ENCODE measurements at regions not wholly inside any gene's neighbourhood (a gene's known extent, or its start where the extent isn't known, plus 50 kb on each side); places are given as distances from the start of the nearest gene placed in this dataset.

GRCh38 chr13:60759499-60759898, 362.5 kb downstream of the TDRD3 start:
- H3K4me3 Mint-ChIP-seq: no peak overlapping the region
- intact Hi-C loops (cut with micrococcal nuclease): no loop called here
- H3K27me3 Mint-ChIP-seq: no peaks in the 10 kb centered on the region
- H3K36me3 Mint-ChIP-seq (ENCODE audit: low read depth): no peaks in the 10 kb centered on the region
- no peak overlapping the region for H3K27ac Mint-ChIP-seq
- no peaks in the 10 kb centered on the region for H3K4me1 Mint-ChIP-seq (ENCODE audit: low read depth)
- H3K9me3 Mint-ChIP-seq: peaks cover 22% of the 10 kb centered on the region

GRCh38 chr13:60758637-60759036, 361.6 kb downstream of the TDRD3 start:
- no peak overlapping the region for H3K27ac Mint-ChIP-seq
- H3K27me3 Mint-ChIP-seq: no peaks in the 10 kb centered on the region
- no peaks in the 10 kb centered on the region for H3K4me1 Mint-ChIP-seq (ENCODE audit: low read depth)
- no peaks in the 10 kb centered on the region for H3K36me3 Mint-ChIP-seq (ENCODE audit: low read depth)
- intact Hi-C loops (cut with micrococcal nuclease): no loop called here
- H3K9me3 Mint-ChIP-seq: peaks cover 19% of the 10 kb centered on the region
- no peak overlapping the region for H3K4me3 Mint-ChIP-seq

GRCh38 chr13:60757501-60758215, 360.6 kb downstream of the TDRD3 start:
- intact Hi-C loops (cut with micrococcal nuclease): no loop called here

GRCh38 chr13:60756306-60756705, 359.3 kb downstream of the TDRD3 start:
- intact Hi-C loops (cut with micrococcal nuclease): no loop called here
- no peak overlapping the region for H3K4me3 Mint-ChIP-seq
- H3K27ac Mint-ChIP-seq: no peak overlapping the region
- H3K9me3 Mint-ChIP-seq: peaks cover 8% of the 10 kb centered on the region
- no peaks in the 10 kb centered on the region for H3K4me1 Mint-ChIP-seq (ENCODE audit: low read depth)
- H3K36me3 Mint-ChIP-seq (ENCODE audit: low read depth): no peaks in the 10 kb centered on the region
- no peaks in the 10 kb centered on the region for H3K27me3 Mint-ChIP-seq

More at GRCh38 chr13:60757501-60758215, 360.6 kb downstream of the TDRD3 start:
- Mint-ChIP-seq H3K27ac (no peak overlapping the region), H3K4me1 (ENCODE audit: low read depth) (no peaks in the 10 kb centered on the region), H3K36me3 (ENCODE audit: low read depth) (no peaks in the 10 kb centered on the region), H3K9me3 (peaks cover 14% of the 10 kb centered on the region), H3K4me3 (no peak overlapping the region), H3K27me3 (no peaks in the 10 kb centered on the region)

DNA sequence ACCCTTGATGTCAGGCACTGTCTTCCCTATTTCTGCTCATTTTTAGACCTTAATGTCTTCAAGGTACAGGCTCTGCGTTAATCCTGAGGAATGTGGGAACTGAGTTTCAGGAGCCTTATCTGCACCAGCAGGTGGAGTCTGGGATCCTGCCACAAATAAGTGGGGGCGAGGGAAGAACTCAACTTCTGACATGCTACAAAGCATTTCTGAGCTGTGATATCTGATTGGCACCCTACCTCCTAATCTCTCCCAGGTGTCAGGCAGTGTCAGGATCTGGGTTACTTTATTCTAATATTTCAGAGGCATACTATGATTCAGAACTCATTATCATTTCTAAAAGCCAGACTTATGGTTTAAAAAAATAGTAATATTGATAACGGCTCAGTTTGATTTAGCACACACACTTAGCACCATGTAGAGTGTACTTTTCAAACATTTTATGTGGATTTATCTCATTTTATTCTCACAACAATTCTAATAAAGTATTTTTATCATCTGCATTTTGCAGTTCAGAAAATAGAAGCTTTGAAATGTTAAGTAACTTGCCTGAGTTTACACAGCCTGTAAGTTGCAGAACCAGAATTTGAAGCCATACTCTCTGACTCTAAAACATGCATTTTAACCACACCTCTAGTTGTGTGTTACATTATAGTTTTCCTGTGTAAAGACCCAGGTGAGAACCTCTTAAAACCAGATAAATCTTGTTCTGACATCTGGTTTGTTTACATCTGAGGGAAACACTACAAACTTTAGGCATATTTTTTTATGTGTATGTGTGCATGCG, 358.6 kb downstream of the TDRD3 start:
- Mint-ChIP-seq H3K27ac (no peak overlapping the region), H3K27me3 (no peaks in the 10 kb centered on the region), H3K36me3 (ENCODE audit: low read depth) (no peaks in the 10 kb centered on the region), H3K4me3 (no peak overlapping the region), H3K9me3 (peaks cover 9% of the 10 kb centered on the region), H3K4me1 (ENCODE audit: low read depth) (no peaks in the 10 kb centered on the region)
- intact Hi-C loops (cut with micrococcal nuclease): no loop called here

GRCh38 chr13:60754211-60755090, 357.4 kb downstream of the TDRD3 start:
- H3K27me3 Mint-ChIP-seq: no peaks in the 10 kb centered on the region
- no peak overlapping the region for H3K4me3 Mint-ChIP-seq
- peaks cover 9% of the 10 kb centered on the region for H3K9me3 Mint-ChIP-seq
- H3K27ac Mint-ChIP-seq: no peak overlapping the region
- intact Hi-C loops (cut with micrococcal nuclease): no loop called here
- H3K36me3 Mint-ChIP-seq (ENCODE audit: low read depth): no peaks in the 10 kb centered on the region
- no peaks in the 10 kb centered on the region for H3K4me1 Mint-ChIP-seq (ENCODE audit: low read depth)

- Mint-ChIP-seq H3K27ac (no peak overlapping the region), H3K4me3 (no peak overlapping the region), H3K36me3 (ENCODE audit: low read depth) (no peaks in the 10 kb centered on the region), H3K4me1 (ENCODE audit: low read depth) (no peaks in the 10 kb centered on the region), H3K9me3 (peaks cover 9% of the 10 kb centered on the region), H3K27me3 (no peaks in the 10 kb centered on the region)
- intact Hi-C loops (cut with micrococcal nuclease): no loop called here
Measured at GRCh38 chr13:60753641-60754040, 356.6 kb downstream of the TDRD3 start.

DNA sequence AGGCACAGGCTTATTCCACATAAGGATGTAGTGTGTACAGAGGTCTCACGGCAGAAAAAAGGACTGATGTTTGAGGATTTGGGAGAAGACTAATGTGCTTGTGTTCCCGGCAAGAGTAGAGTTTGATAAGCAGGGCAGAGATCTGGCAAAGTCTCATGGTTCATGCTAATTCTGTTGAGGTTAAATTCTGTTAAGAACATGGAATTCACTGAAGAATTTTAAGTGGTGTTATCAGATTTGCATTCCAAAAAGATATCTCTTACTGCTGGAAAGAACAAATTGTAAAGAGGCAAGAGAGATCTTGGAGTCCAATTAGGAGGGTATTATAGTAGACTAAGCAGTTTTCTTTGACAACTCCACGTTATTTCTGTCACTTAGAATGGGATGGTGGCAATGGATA, 348.3 kb downstream of the TDRD3 start:
- no peaks in the 10 kb centered on the region for H3K4me1 Mint-ChIP-seq (ENCODE audit: low read depth)
- intact Hi-C loops (cut with micrococcal nuclease): no loop called here
- H3K36me3 Mint-ChIP-seq (ENCODE audit: low read depth): no peaks in the 10 kb centered on the region
- no peak overlapping the region for H3K27ac Mint-ChIP-seq
- no peak overlapping the region for H3K4me3 Mint-ChIP-seq
- H3K27me3 Mint-ChIP-seq: no peaks in the 10 kb centered on the region
- H3K9me3 Mint-ChIP-seq: peaks cover 28% of the 10 kb centered on the region

- Mint-ChIP-seq H3K27ac (no peak overlapping the region), H3K4me1 (ENCODE audit: low read depth) (no peaks in the 10 kb centered on the region), H3K36me3 (ENCODE audit: low read depth) (no peaks in the 10 kb centered on the region), H3K27me3 (no peaks in the 10 kb centered on the region), H3K4me3 (no peak overlapping the region), H3K9me3 (no peaks in the 10 kb centered on the region)
- intact Hi-C loops (cut with micrococcal nuclease): no loop called here
Measured at GRCh38 chr13:60733933-60734332, 336.9 kb downstream of the TDRD3 start.

DNA sequence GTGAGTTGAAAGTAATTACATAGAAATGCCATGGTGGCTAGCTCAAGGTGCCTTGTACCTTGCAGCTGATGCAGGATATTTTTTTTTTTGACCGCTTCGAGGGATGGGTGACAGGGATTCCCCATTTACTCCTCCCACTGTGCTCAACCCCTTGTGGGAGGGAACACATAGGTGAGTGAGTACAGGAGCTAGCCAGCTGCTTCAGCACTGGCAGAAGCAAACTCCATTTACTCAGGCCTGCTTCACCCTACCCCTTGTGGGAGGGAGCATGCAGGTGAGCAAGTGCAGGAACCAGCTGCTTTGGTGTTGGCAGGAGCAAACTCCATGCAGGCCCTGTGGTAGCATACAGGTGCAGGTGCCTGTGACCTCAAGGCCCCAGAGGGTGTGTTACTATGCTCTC, 330.1 kb downstream of the TDRD3 start:
- Mint-ChIP-seq H3K27ac (no peak overlapping the region), H3K4me3 (no peak overlapping the region), H3K36me3 (ENCODE audit: low read depth) (no peaks in the 10 kb centered on the region), H3K4me1 (ENCODE audit: low read depth) (no peaks in the 10 kb centered on the region), H3K27me3 (no peaks in the 10 kb centered on the region), H3K9me3 (no peaks in the 10 kb centered on the region)
- intact Hi-C loops (cut with micrococcal nuclease): no loop called here

DNA sequence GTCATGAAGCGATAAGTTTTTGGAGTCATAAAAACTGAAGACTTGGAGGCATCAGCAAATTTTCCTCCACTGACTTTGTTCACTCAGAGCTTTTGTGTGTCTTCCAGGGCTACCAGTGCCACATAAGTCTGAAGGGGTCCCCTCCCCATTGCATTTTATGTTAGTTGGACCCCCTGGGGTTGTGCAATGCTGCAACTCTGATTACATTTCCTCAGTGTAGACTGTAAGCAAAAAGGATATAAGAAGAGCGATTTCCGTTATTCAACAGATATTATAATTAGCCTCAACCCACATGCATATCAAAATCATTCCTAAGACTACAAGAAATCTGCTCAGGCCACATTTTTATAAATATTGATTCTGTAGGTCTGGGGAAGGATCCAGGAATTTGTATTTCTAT, 324.0 kb downstream of the TDRD3 start:
- Mint-ChIP-seq H3K27ac (no peak overlapping the region), H3K4me3 (no peak overlapping the region), H3K27me3 (no peaks in the 10 kb centered on the region), H3K4me1 (ENCODE audit: low read depth) (no peaks in the 10 kb centered on the region), H3K9me3 (no peaks in the 10 kb centered on the region), H3K36me3 (ENCODE audit: low read depth) (no peaks in the 10 kb centered on the region)
- intact Hi-C loops (cut with micrococcal nuclease): no loop called here

DNA sequence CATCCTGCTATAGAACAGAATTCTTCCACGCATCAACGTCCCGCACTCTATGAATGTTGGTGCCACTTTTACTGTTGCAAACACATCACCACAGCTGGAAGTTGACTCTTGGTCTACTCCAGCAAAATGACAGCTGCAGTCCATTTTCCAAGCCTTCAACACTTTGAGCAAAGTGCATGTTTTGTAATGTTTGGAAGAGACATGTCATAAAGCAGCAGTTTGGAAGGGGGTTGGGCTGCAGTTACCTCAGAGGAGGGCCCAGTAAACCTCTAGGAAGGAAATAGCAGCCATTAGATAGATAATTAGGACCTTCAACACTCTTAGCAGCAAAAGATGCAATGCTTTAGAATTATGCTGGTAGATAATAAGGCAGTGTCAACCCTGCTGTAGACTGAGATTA, 323.6 kb downstream of the TDRD3 start:
- Mint-ChIP-seq H3K9me3 (no peaks in the 10 kb centered on the region), H3K36me3 (ENCODE audit: low read depth) (no peaks in the 10 kb centered on the region)

GRCh38 chr13:60716313-60716712, 319.3 kb downstream of the TDRD3 start:
- no peaks in the 10 kb centered on the region for H3K36me3 Mint-ChIP-seq (ENCODE audit: low read depth)
- no peak overlapping the region for H3K4me3 Mint-ChIP-seq
- no peaks in the 10 kb centered on the region for H3K9me3 Mint-ChIP-seq
- H3K27ac Mint-ChIP-seq: no peak overlapping the region
- no peaks in the 10 kb centered on the region for H3K4me1 Mint-ChIP-seq (ENCODE audit: low read depth)
- no peaks in the 10 kb centered on the region for H3K27me3 Mint-ChIP-seq
- intact Hi-C loops (cut with micrococcal nuclease): no loop called here

More for the DNA sequence above, 323.6 kb downstream of the TDRD3 start:
- Mint-ChIP-seq H3K27me3 (no peaks in the 10 kb centered on the region), H3K4me1 (ENCODE audit: low read depth) (no peaks in the 10 kb centered on the region), H3K4me3 (no peak overlapping the region), H3K27ac (no peak overlapping the region)
- intact Hi-C loops (cut with micrococcal nuclease): no loop called here

- Mint-ChIP-seq H3K27me3 (no peaks in the 10 kb centered on the region), H3K9me3 (peaks cover 53% of the 10 kb centered on the region), H3K36me3 (ENCODE audit: low read depth) (no peaks in the 10 kb centered on the region), H3K4me3 (no peak overlapping the region), H3K4me1 (ENCODE audit: low read depth) (no peaks in the 10 kb centered on the region), H3K27ac (no peak overlapping the region)
- intact Hi-C loops (cut with micrococcal nuclease): no loop called here
Measured at GRCh38 chr13:60707878-60708277, 310.9 kb downstream of the TDRD3 start.

Measured in dendritic cell treated with granulocyte-macrophage colony-stimulating factor and Interleukin-4, amounts not matched to agents 40 ng/mL and 50 ng/mL, for 4 days (primary cell).